A673 (cell line): ENCODE measurements at regions not wholly inside any gene's neighbourhood (a gene's known extent, or its start where the extent isn't known, plus 50 kb on each side); places are given as distances from the start of the nearest gene placed in this dataset.

Experiments
- BruUV-seq: library from RNA; stranded (reverse); fragments of 400-500 nt; replicated peaks from 2 replicates; lab custom pipeline; 2021; lab: Mats Ljungman, UMichigan
- CTCF ChIA-PET: fragments of 300-600 bp; sonication (Branson Sonifier 250); formaldehyde crosslinking; loops from one replicate; lab custom pipeline; 2022; ENCODE audit warnings: antibody characterized with exemption; lab: Charles Lee
- POLR2A ChIA-PET: fragments of 300-600 bp; sonication (Branson Sonifier 250); formaldehyde crosslinking; loops from one replicate; lab custom pipeline; 2022; ENCODE audit warnings: antibody characterized with exemption; ENCODE audit not compliant: low non-redundant PET; lab: Charles Lee
- DNase-seq: peaks from one replicate; pipeline ENCODE4 v3.0.0-alpha.2; 2015; ENCODE audit warnings: low spot score
- H3K27ac ChIP-seq: fragments of 200-600 bp; sonication (generic); 2 replicates; pipeline ENCODE4 v1.5.1; 2016; ENCODE audit warnings: mixed run types, low read depth, mild to moderate bottlenecking, mixed read lengths, antibody characterized with exemption, low read length; ENCODE audit not compliant: poor library complexity, severe bottlenecking
- H3K27me3 ChIP-seq: fragments of 200-600 bp; sonication (generic); replicated peaks from 2 replicates; pipeline ENCODE4 v1.6.1; 2017; ENCODE audit warnings: mixed run types, low read depth, mild to moderate bottlenecking, mixed read lengths, antibody characterized with exemption, low read length; ENCODE audit not compliant: insufficient read depth, poor library complexity
- H3K36me3 ChIP-seq: fragments of 200-600 bp; sonication (generic); 2 replicates; pipeline ENCODE4 v1.6.1; 2016; ENCODE audit warnings: mixed run types, mild to moderate bottlenecking, mixed read lengths, antibody characterized with exemption, low read length; ENCODE audit not compliant: insufficient read depth, poor library complexity, severe bottlenecking
- H3K4me1 ChIP-seq: fragments of 200-600 bp; sonication (generic); 2 replicates; pipeline ENCODE4 v1.6.1; 2017; ENCODE audit warnings: mixed run types, mild to moderate bottlenecking, mixed read lengths, antibody characterized with exemption, low read length; ENCODE audit not compliant: insufficient read depth, poor library complexity, severe bottlenecking
- H3K4me3 ChIP-seq: fragments of 200-600 bp; sonication (generic); 2 replicates; pipeline ENCODE4 v1.5.1; 2016; ENCODE audit warnings: low read depth, mixed run types, mild to moderate bottlenecking, mixed read lengths, low read length; ENCODE audit not compliant: poor library complexity, severe bottlenecking
- H3K9me3 ChIP-seq: fragments of 200-600 bp; sonication (generic); 2 replicates; pipeline ENCODE4 v1.6.1; 2016; ENCODE audit warnings: mixed run types, low read depth, mild to moderate bottlenecking, mixed read lengths, antibody characterized with exemption, low read length; ENCODE audit not compliant: poor library complexity, severe bottlenecking
- CTCF ChIP-seq: fragments of 300-800, 200-600 bp; sonication (generic); conservative IDR thresholded peaks from 2 replicates; pipeline ENCODE4 v1.5.1; 2017; ENCODE audit warnings: low read depth, mild to moderate bottlenecking, antibody characterized with exemption, low read length, moderate library complexity, mixed read lengths
- EZH2 ChIP-seq: fragments of 200-600 bp; sonication (generic); IDR thresholded peaks from 2 replicates; pipeline ENCODE4 v1.6.1; 2017; ENCODE audit warnings: borderline replicate concordance, low read depth, mild to moderate bottlenecking, mixed read lengths, antibody characterized with exemption, low read length; ENCODE audit not compliant: poor library complexity, severe bottlenecking
- intact Hi-C: fragments of 100-400 bp; cut with micrococcal nuclease; formaldehyde crosslinking; loops from one replicate; pipeline ENCODE4 v1.10.0; 2022; ENCODE audit not compliant: unreplicated experiment

- Histone ChIP-seq H3K27ac (no peak overlapping the region), H3K36me3 (no peaks in the 10 kb centered on the region), H3K9me3 (no peaks in the 10 kb centered on the region), H3K27me3 (no peaks in the 10 kb centered on the region), H3K4me1 (no peaks in the 10 kb centered on the region), H3K4me3 (no peak overlapping the region)
- no peak for TF ChIP-seq CTCF
- TF ChIP-seq EZH2: no peak
- POLR2A ChIA-PET: no interaction called here
- DNase-seq: no peak
- intact Hi-C loops: no loop called here
- no TSS peak for BruUV-seq
- CTCF ChIA-PET: no interaction called here
Measured at GRCh38 chr5:155938051-155938450, 388.9 kb upstream of the SGCD start.

GRCh38 chr5:155941340-155941739 is 385.6 kb upstream of the SGCD start:
- CTCF ChIA-PET: no interaction called here
- TF ChIP-seq CTCF: no peak
- no peak for TF ChIP-seq EZH2
- no peak overlapping the region for H3K27ac ChIP-seq
- BruUV-seq: no TSS peak
- H3K27me3 ChIP-seq: no peaks in the 10 kb centered on the region
- no peaks in the 10 kb centered on the region for H3K36me3 ChIP-seq
- no peaks in the 10 kb centered on the region for H3K4me1 ChIP-seq
- H3K4me3 ChIP-seq: no peak overlapping the region
- no peak for DNase-seq
- intact Hi-C loops: loop anchor here (10.0 kb wide), 1 partner anchor 1193 kb away; no protein-coding TSS in a partner anchor
- H3K9me3 ChIP-seq: no peaks in the 10 kb centered on the region
- POLR2A ChIA-PET: no interaction called here

DNA sequence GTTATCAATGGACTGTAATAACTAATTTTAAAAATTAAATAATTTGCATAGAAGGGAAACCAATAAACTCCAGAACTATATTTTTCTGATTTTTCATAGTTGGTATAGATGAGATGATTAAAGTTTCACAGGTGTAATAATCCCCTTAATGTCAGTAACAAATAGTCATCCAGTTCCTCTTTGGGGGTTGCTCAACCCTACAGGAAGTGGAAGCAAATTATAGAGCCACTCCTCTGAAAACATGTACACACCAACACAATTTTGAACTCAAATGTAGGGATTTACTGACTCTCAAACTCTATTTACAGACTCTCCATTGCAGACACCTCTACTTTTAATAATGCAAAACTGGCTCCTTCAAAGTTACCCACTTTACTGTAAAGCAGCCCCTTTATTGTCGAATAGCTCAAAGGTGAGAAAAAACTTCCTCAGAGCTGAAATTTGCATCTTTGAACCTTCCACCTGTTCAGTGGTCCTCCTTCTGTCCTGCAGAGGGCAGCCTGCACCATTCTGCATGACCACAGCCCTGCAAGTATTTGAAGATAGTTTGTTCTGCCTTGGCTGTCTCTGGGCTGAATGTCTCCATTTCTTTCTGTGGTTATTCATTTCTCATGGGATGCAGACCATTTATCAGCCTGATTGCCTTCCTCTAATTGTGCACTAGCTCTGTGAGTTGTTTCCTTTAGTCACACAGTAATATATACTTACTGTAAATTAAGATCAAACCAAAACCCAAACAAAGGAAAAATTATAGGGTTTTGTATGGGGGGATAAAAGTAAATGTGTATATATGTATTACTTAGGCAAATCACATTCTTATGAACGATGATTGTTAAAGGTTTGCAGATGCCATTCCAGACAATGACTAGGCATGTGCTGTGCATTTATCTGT is 383.2 kb upstream of the SGCD start:
- POLR2A ChIA-PET: no interaction called here
- no peaks in the 10 kb centered on the region for H3K4me1 ChIP-seq
- intact Hi-C loops: loop anchor here (2.0 to 10.0 kb wide), 2 partner anchors 873 to 1191 kb away; no protein-coding TSS in a partner anchor
- no peaks in the 10 kb centered on the region for H3K9me3 ChIP-seq
- H3K27me3 ChIP-seq: no peaks in the 10 kb centered on the region
- no peaks in the 10 kb centered on the region for H3K36me3 ChIP-seq
- H3K27ac ChIP-seq: no peak overlapping the region
- DNase-seq: peak; percentile 30
- BruUV-seq: no TSS peak
- H3K4me3 ChIP-seq: no peak overlapping the region
- TF ChIP-seq EZH2: no peak
- TF ChIP-seq CTCF: peak; percentile 59
- CTCF ChIA-PET: no interaction called here
